ENCODE measurements at regions not wholly inside any gene's neighbourhood (a gene's known extent, or its start where the extent isn't known, plus 50 kb on each side); places are given as distances from the start of the nearest gene placed in this dataset.

DNA sequence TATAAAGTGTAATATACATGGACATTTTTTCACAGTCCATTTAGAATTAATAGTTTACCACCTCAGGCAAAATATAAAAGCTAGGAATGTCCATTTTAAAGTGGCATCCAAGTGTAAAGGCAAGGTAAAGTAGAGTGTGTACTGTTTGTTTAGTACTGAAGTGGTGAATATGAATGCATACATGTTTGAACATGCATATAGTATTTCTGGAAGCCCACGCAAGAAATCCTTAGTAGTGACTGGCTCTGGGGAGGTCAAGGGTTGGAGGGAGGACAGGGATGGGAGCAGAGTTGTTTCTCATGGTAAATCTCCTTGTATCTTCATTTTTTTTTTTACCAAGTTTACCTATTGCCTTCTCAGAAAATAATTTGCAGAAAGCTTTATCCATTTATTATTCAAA is 129.2 kb downstream of the UNC5CL start:
- Histone ChIP-seq H3K4me3 (replicated peaks in 1 of 3; ENCODE audit: insufficient read depth in 1 of 3, low read depth in 2 of 3, low read length in 3 of 3) (no peak overlapping the region), H3K9me3 (ENCODE audit: low read length) (no peaks in the 10 kb centered on the region), H4K20me1 (ENCODE audit: insufficient read depth, low read length) (no peaks in the 10 kb centered on the region), H3K4me1 (ENCODE audit: insufficient read depth, low read length) (peaks cover 49% of the 10 kb centered on the region), H3K9ac (ENCODE audit: insufficient read depth, low read depth, low read length) (no peak overlapping the region), H3K27me3 (ENCODE audit: control insufficient read depth in 1 of 2, insufficient read depth in 2 of 2, low read length in 2 of 2) (no peaks in the 10 kb centered on the region), H3K4me2 (ENCODE audit: low read depth, low read length) (no peak overlapping the region), H3K27ac (ENCODE audit: extremely low read length, insufficient read depth, low read length) (no peak overlapping the region), H3K79me2 (ENCODE audit: insufficient read depth, low read length) (no peaks in the 10 kb centered on the region), H2AFZ (ENCODE audit: low read length) (no peak overlapping the region), H3K36me3 (replicated peaks in 1 of 2; ENCODE audit: control insufficient read depth in 1 of 2, insufficient read depth in 2 of 2, low read length in 2 of 2) (no peaks in the 10 kb centered on the region)
- ChIA-PET CTCF (ENCODE audit: low intra/inter-chr PET ratio, low total read pairs) (no interaction called here), POLR2A (no interaction called here)
- BruUV-seq (replicated peaks) = no TSS peak
- in situ Hi-C loops (cut with HindIII; ENCODE audit: extremely low pct_ligation_motif_present, low pct_unique_long_range_greater_than_20kb) (no loop called here), intact Hi-C loops (cut with micrococcal nuclease; ENCODE audit: unreplicated experiment) (no loop called here)
- TF ChIP-seq MBNL3 (CRISPR knock-in tag; conservative IDR thresholded peaks at IDR 0.05) = no peak
- no peak for TF ChIP-seq POLR2G (IDR thresholded peaks at IDR 0.05; ENCODE audit: low read depth, low read length)
- TF ChIP-seq ZNF564 (CRISPR knock-in tag; IDR thresholded peaks at IDR 0.05) = no peak
- no peak for TF ChIP-seq KLF16 (CRISPR knock-in tag; IDR thresholded peaks at IDR 0.05)
- no peak for TF ChIP-seq ZNF546 (CRISPR knock-in tag; conservative IDR thresholded peaks at IDR 0.05)
- no peak for TF ChIP-seq ZNF839 (CRISPR knock-in tag; IDR thresholded peaks at IDR 0.05; ENCODE audit: borderline replicate concordance)
- no peak for TF ChIP-seq ZNF350 (CRISPR knock-in tag; IDR thresholded peaks at IDR 0.05; ENCODE audit: borderline replicate concordance, low read depth)
- TF ChIP-seq SOX13 (IDR thresholded peaks at IDR 0.05) = no peak
- TF ChIP-seq SOX13 (CRISPR knock-in tag; conservative IDR thresholded peaks at IDR 0.05 in 1 of 2, IDR thresholded peaks at IDR 0.05 in 1 of 2) = no peak
- TF ChIP-seq ZNF251 (CRISPR knock-in tag; IDR thresholded peaks at IDR 0.05) = no peak
- TF ChIP-seq ZFP62 (CRISPR knock-in tag; IDR thresholded peaks at IDR 0.05) = no peak
- no peak for TF ChIP-seq KLF13 (CRISPR knock-in tag; IDR thresholded peaks at IDR 0.05)
- TF ChIP-seq NR2F6 (IDR thresholded peaks at IDR 0.05) = no peak
- no peak for TF ChIP-seq NR2F6 (CRISPR knock-in tag; IDR thresholded peaks at IDR 0.05)
- TF ChIP-seq ZNF367 (CRISPR knock-in tag; IDR thresholded peaks at IDR 0.05; ENCODE audit: borderline replicate concordance) = no peak
- FAIRE-seq (no peak), ATAC-seq (no peak), DNase-seq (ENCODE audit: low spot score) (no peak)
- WGBS (ENCODE audit: low lambda C conversion rate) = 52% methylated on average over 1 of the region's 1 CpG
